HL-60/S4 (cell line): ENCODE measurements at regions not wholly inside any gene's neighbourhood (a gene's known extent, or its start where the extent isn't known, plus 50 kb on each side); places are given as distances from the start of the nearest gene placed in this dataset.

ENCODE experiments used
- in situ Hi-C: fragments of 300-500 bp; cut with MboI; formaldehyde crosslinking; loops from 2 replicates; pipeline ENCODE4 v1.14.3; 2022; ENCODE audit warnings: low sequenced_read_pairs

DNA sequence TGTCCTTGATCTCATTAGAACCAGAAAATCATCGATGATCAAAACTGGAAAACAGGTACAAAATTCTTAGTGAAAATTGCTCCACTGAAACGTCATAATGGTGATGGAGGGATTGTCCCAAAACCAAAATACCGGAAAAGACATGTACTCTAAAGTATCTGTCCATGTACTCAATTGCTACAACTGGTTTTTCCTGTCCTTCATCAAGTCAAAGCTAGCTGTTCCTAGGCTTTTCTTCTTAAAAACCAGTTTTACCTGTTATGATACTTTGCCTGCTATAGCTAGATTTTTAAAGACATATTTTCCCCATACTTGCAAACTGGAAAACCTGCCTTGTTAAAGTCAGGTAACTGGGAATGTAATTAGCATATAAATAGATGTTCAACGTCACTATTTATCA is 50.5 kb upstream of the LRRC1 start:
- in situ Hi-C loops, result loop anchor here (25.0 kb wide), 1 partner anchor 582 kb away; no protein-coding TSS in a partner anchor

DNA sequence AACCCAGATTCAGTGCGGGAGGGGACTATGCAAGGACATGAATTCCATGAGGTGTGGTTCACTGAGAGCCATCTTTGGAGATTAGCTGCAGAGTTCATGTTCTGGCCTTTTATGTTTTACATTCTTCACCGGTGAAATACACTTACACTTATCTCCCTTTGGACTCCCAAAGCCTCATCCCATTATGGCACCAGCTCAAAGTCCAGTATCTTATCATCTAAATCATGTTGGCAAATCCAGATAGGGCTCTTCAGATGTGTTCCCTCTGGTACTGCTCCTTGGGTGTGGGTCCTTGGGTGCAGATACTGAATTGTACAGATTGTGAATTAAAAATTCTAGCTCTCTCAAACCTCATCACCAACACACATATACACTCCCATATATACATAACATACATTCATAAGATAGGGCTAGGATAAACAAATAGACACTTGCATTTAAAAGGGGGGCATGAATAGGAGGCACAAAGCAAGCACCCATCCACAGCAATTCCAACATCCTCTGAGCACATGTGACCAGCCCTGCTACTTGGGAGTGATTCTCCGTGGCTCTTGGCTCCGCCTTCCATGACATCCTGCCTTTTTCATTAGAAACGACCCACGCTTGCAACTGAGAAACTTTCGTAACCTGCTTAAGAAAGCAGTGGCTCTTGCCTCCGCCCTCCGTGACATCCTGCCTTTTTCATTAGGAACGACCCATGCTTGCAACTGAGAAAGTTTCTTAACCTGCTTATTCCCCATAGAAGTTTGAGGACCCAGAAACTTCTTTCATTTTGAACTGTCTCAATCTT is 53.6 kb upstream of the LRRC1 start:
- in situ Hi-C loops, result loop anchor here (25.0 kb wide), 1 partner anchor 579 kb away; no protein-coding TSS in a partner anchor

DNA sequence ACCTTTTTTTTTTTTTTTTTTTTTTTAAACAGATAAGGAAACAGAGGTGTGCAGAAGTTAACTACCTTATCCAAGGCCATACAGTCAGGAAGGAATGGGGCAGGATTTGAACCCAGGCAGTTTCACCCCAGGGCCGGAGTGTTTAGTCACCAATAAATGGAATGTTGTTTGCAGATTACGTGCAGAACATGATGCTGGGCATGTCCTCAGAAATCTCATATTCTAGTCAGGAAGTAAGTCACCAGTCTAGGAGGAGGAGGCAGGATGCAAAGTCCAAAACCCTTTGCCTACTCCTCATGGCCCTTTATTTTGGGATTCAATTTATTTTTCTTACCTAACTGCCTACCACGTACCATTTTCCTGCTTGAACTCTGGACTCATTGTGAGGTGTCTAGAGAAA is 57.1 kb upstream of the LRRC1 start:
- in situ Hi-C loops, result loop anchor here (25.0 kb wide), 1 partner anchor 575 kb away; no protein-coding TSS in a partner anchor

DNA sequence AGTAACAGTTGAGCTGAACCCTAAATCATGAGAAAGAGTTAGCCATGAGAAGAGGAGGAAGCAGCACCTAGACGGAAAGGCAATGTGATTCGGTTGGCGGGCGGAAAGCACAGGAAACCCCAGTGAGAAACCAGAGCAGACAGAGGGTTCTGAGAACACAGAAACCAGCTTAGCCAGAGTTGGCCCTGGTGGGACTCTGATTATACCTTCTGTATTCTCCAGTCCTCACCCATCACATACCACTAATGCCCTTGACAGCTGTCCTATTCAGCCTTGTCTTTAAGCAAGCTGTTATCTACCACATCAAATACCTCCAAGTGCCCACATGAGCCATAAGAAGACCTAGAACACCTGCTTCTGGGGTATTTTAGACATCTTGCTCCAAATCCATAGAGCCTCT is 58.9 kb upstream of the LRRC1 start:
- in situ Hi-C loops, result loop anchor here (25.0 kb wide), 1 partner anchor 574 kb away; no protein-coding TSS in a partner anchor

DNA sequence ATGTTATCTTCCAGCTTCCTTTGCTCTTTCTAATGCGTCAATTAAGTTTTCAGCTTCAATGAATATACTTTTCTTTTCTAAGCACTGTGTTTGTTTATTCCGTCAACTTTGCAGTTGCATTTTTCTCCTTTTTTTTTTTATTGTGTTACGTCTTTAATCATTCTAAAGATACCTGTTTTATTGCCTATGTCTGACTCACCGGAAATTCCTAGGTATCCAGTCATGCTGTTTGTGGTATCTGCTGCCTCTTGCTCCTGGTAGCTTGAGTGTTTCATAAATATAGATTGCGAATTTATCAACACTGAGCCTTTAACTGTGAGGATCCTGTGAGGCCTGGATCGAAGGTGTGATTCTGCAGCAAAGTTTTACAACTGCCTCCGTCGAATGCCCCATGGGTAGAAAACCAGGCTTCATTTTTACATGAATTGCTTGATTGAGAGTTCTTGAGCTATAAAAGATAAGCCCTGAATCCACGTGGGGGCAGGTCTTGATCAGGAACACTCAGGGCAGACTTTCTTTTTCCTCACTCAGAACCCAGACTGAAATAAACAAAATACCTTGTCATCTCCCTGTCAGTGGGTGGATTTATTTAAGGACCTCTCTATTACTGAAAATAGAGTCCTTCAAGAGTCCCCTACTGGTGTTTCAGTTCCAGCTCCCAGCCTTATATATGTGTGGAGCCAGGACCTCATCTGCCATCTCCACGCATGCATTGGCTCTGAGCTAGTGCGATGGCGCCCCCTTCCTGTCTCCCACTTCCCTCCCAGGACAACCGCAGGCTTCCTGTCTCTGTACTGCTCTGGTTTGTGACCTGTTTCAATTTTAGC is 60.1 kb upstream of the LRRC1 start:
- in situ Hi-C loops, result loop anchor here (25.0 kb wide), 1 partner anchor 572 kb away; no protein-coding TSS in a partner anchor

DNA sequence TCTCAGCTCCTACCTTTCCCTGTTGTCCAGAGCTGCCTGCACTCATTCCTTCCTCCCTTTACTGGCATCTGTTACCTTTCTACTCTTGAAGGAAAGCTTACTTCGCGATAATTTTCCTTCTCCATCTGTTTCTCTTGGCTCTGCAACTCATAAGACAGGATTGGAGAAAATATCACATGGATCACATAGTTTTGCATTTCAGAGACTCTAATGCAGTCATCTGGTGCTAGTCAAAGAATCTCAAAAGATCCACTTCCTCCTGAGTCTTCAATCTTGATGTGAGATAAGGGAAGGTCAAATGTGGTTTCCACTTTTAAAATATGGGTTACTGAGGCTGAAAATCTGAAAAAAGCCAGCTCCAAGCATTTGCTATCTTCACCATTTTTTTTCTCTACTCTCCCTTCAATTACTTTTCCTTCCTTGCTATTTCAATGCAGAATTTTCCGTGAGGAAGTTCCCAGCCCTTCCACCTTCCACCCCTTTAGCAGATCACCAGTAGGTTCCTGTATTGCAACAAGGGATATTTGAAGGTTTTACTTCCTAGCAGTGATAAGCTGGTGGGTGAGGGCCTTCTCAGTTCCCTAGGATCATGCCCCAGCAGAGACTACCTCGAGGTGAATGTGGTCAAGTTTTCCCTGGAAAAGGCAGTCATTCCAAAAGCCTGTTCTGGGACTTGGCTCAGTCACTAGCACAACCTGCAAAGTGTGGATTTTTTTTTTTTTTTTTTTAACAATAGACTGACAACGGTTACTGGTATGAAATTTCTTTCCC is 62.8 kb upstream of the LRRC1 start:
- in situ Hi-C loops, result loop anchor here (25.0 kb wide), 1 partner anchor 570 kb away; no protein-coding TSS in a partner anchor

DNA sequence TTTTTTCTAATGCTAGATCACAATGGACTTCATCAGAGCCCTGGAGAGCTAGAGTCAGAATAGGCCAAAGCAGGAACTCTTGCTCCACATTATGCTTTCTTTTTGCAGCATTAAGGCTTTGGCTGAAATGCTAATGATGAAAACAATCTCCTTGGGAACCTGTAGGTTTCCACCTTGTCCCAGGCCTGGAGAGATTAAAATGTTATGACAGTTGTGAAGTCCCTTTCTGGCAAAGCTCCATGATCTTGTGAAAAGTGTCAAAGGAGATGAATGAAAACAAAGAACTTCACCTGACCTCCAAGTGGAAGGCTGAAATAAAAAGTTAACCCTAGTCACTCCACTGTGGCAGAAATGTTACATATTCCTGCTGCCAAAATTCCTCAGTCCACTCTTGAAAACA is 64.0 kb upstream of the LRRC1 start:
- in situ Hi-C loops, result loop anchor here (25.0 kb wide), 1 partner anchor 568 kb away; no protein-coding TSS in a partner anchor

DNA sequence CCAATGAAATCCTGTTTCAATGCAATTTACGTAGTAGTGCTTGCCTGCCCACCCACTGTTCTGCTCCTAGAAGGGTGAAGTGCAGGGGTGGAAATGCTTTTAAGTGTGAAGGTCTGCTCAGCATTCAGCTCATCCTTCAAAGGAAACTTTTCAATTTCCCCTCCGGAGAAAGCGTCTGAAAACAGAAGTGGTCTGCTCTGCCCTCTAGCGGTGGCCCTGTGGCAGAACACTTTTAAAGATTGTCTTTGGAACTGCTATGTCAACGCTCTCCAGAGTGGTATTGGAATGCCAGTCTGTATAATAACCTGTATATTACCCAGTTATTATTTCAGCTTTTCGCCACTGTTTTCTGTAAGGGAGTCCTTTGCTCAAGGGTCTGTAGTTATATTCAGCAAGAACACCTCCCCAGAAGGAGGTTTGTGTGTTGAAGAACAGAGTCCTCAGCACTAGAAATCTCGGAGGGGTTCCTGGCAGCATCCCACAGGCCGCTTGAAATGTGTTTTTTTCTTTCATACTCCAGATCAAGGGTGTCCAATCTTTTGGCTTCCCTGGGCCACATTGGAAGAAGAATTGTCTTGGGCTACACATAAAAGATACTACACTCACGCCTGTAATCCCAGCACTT is 63.1 kb upstream of the KLHL31 start:
- in situ Hi-C loops, result loop anchor here (10.0 to 25.0 kb wide), 2 partner anchors 234 to 566 kb away; no protein-coding TSS in a partner anchor

DNA sequence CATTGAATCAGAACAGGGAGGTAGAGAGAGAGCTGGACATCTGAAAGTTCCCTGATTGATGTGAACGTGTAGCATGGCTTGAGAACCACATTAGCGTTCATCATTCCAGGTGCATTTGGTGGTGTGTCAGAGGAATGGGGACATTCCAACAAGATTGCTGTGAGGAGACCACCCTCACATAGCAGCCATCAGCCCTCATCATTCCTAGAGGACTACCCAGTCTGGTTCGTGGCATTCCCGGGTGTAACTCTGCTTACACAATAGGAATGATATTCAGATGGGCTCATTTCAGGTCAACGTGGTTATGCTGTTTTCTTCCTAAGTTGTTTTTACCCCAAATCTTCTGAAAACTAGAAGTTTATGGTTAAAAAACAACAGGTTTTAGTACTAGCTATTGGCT is 62.2 kb upstream of the KLHL31 start:
- in situ Hi-C loops, result loop anchor here (10.0 to 25.0 kb wide), 2 partner anchors 233 to 565 kb away; no protein-coding TSS in a partner anchor

DNA sequence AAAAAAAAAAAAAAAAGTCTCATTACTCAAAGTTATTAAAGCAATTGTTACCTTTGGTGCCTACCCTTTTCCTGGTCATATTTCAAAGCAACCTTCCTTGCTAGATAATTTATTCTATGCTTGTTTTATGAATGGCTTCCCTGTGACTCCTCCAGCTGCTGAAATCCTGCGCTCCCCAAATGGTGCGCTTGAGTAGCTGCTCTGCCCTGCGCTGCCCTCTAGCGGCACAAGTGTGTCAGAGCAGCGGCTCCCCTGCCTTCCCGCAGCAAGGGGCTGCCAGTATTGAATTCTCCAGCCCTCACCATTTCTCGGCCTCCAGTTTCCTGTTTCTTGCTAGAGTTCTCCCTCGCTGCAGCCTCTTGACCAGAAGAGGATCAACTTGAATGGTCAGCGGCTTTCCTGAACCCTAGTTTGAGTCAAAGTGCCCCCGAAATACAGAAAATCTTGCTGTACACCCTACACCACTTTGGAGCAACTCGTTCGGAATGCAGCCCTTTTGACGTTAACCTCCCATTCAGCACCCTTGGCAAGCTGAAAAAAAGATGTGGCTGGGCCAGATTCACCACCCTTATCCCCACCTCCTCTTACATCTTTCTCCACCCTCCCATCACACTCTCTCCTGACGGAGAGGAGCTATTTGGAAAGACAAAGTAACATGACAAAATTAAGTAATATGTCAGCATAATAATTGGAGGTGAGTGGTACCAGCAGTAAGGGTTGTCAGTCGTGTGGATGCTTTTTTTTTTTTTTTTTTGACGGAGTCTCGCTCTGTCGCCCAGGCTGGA is 60.4 kb upstream of the KLHL31 start:
- in situ Hi-C loops, result loop anchor here (10.0 to 25.0 kb wide), 2 partner anchors 231 to 564 kb away; no protein-coding TSS in a partner anchor

DNA sequence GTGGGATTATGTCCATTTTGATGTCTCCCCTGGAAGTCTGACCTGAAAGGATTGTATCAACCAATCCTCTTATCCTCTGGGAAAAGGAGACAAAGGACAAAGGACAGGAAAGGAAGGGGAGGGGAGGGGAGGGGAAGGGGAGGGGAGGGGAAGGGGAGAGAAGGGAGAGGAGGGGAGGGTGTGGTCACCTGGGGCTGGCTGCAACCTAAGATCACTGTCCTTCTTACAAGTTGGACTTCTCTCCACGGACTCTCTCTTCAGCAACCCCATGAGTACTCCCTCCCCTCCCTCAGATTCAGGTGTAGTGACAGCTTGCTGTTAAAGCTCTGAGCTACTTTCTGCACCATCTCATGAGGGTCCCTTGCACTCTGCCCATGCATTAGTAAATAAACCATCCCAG is 58.9 kb upstream of the KLHL31 start:
- in situ Hi-C loops, result loop anchor here (10.0 kb wide), 1 partner anchor 230 kb away; no protein-coding TSS in a partner anchor

DNA sequence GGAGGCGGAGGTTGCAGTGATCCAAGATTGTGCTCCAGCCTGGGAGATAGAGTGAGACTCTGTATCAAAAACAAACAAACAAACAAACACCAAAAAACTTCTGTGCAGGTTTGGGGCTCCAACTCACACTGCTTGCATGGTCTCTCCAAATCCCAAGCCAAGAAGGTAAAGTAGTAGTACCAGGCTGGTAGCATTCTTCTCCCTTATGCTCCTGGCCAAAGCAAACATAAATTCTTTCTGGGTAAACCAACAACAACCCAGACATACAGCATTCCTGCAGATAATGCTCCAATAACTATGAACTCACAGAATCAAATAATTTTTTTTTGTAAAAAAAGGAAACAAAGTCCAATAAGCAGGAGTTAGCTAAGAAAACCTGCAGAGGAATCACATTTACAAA is 57.8 kb upstream of the KLHL31 start:
- in situ Hi-C loops, result loop anchor here (10.0 kb wide), 1 partner anchor 229 kb away; no protein-coding TSS in a partner anchor

DNA sequence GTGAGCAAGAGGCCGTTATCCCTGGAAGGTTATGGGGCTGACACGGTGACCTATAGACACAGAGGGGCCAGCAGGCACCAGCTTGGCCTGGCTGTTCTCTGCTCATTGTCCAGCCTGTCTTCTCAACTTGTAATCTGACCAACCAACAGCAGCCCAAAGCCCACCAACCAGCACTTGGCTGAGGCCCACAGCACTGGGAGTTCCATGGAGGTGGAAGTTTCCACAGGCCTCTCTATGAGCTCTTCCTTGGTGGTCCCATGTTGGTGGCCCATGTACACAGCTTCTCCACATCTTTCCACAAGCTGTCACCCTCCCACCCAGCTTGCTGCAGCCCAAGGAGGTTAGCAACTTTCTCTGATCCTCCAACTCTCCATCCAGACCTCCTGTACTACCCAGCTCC is 56.2 kb upstream of the KLHL31 start:
- in situ Hi-C loops, result loop anchor here (10.0 kb wide), 1 partner anchor 227 kb away; no protein-coding TSS in a partner anchor

DNA sequence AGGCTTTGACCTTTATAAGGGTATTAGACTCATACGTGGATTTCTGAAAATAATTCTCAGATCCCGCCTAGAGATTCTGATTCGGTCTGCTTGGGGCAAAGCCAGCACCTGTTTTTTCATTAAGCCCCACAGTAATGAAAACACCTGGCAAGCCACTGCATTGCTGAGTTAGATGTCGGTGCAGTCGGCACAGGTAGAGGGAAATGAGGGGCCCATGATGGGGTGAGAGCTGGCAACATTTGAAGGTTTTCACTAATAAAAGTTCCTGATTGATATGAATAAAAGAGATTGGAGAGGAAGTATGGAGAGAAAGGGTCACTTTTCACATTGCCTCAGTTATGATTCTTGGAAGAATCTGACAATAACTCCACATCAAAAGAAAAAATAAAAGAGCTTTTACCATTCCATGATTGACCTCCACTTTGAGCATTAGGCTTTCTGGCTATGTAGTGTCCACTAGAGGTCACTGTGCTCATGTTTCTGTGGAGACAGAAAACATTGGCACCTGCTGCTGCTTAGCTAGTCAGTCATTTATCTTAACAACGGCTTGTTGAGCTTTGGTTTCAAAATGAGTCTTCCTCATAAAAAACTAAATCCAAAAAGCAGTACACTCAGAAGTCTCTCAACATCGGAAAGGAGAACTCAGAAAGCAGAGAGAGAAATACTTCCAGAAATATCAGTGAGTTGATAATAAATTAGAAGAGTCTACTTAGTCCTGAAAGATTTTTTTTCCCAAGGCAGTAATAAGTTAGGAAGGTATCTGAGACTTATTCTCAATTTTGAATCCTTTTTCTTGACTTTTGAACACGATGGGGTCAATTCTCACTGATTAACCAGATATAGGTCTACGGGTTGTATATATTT is 53.3 kb upstream of the KLHL31 start:
- in situ Hi-C loops, result no loop called here

DNA sequence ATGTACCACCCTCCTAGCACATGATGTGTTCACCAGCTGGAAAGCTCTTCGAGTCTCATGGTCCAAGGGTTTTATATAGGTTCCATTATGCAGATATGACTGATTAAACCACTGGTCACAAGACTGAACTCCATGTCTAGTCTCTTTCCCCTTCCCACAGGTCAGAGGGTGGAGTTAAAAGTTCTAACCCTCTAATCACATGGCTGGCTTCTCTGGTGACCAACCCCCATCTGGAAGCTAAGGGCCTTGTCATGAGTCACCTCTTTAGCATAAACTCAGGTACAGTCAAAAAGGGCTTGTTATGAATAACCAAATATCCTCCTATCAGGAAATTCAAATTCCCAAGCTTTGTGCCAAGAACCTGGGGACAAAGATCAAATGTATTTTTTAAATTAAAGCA is 52.0 kb upstream of the KLHL31 start:
- in situ Hi-C loops, result no loop called here

DNA sequence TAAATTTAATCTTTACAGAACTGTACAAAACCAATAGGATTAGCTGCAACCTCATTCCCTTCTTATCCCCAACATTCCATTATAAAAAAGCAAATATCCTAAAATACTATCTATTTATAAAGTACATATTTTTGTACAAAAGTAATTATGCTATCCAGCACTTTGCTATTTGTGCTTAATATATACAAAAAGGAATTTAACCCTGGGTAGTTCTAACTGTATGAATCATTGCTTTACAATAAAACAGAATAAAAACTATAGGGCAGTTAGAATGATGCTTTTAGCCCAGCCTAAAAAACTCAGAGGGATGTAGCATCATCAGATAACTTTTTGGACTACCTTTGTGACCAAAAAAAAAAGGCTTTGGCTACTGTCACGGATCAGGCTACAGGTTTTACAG is 49.9 kb upstream of the KLHL31 start:
- in situ Hi-C loops, result no loop called here
